Renal pelvis (tissue), 1 donor: ENCODE measurements at regions not wholly inside any gene's neighbourhood (a gene's known extent, or its start where the extent isn't known, plus 50 kb on each side); places are given as distances from the start of the nearest gene placed in this dataset.

Experiments
- DNase-seq: peaks from one replicate; pipeline ENCODE4 v3.0.0-alpha.2; 2013

GRCh38 chr10:42972946-42973345, 103.9 kb upstream of the RET start:
- DNase-seq, result no peak

- DNase-seq, result no peak
These were observed 103.5 kb upstream of the RET start for GRCh38 chr10:42973411-42973810.

- DNase-seq, result no peak
These were observed 102.8 kb upstream of the RET start for GRCh38 chr10:42973870-42974692.

GRCh38 chr10:42974693-42975002, 102.2 kb upstream of the RET start:
- DNase-seq, result no peak

- DNase-seq, result no peak
These were observed 101.8 kb upstream of the RET start for GRCh38 chr10:42975005-42975493.

GRCh38 chr10:42975558-42976340, 101.1 kb upstream of the RET start:
- no peak for DNase-seq

GRCh38 chr10:42976351-42977031, 100.4 kb upstream of the RET start:
- DNase-seq, result no peak

GRCh38 chr10:42977032-42977416, 99.8 kb upstream of the RET start:
- DNase-seq, result no peak

- DNase-seq, result peak; percentile 11
These were observed 97.7 kb upstream of the RET start for GRCh38 chr10:42979181-42979580.

- peak; percentile 10 for DNase-seq
These were observed 97.0 kb upstream of the RET start for GRCh38 chr10:42979721-42980467.

GRCh38 chr10:42980553-42981357, 96.1 kb upstream of the RET start:
- no peak for DNase-seq

GRCh38 chr10:42981358-42982236, 95.3 kb upstream of the RET start:
- no peak for DNase-seq

GRCh38 chr10:42982891-42983506, 93.9 kb upstream of the RET start:
- DNase-seq, result no peak

GRCh38 chr10:42983591-42983990, 93.3 kb upstream of the RET start:
- no peak for DNase-seq

GRCh38 chr10:42984035-42984610, 92.7 kb upstream of the RET start:
- no peak for DNase-seq

- DNase-seq, result no peak
These were observed 92.0 kb upstream of the RET start for GRCh38 chr10:42984761-42985325.

- no peak for DNase-seq
These were observed 91.2 kb upstream of the RET start for GRCh38 chr10:42985436-42986316.

- no peak for DNase-seq
These were observed 90.2 kb upstream of the RET start for GRCh38 chr10:42986633-42987032.
